ENCODE measurements at regions not wholly inside any gene's neighbourhood (a gene's known extent, or its start where the extent isn't known, plus 50 kb on each side); places are given as distances from the start of the nearest gene placed in this dataset.

DNA sequence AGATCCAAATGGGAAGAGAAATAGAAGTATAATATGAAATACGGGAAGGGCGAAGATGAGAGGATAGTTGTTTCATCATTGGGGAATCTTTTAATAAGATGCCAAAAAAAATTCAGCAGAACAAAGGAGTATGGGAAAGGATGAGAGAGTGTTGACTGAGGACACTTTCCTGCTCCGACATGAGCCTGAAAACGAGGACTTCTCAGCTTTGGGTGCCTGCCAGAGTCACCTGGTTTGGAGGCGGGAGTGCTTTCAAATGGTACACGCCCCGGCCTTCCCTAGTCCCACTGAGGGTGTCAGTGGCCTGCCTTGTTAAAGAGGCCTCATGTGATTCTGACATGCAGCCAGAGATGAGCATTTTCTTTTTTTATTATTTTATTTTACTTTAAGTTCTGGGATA, 250.9 kb downstream of the ANKRD60 start:
- CTCF ChIA-PET = no interaction called here
- POLR2A ChIA-PET = no interaction called here

More for the DNA sequence above, 250.9 kb downstream of the ANKRD60 start:
- Histone ChIP-seq H3K4me1 (ENCODE audit: control insufficient read depth, extremely low read depth, insufficient read depth, low read length) (no peaks in the 10 kb centered on the region), H4K20me1 (replicated peaks; ENCODE audit: control insufficient read depth, extremely low read depth, insufficient read depth, low read length) (no peaks in the 10 kb centered on the region), H3K4me2 (ENCODE audit: insufficient read depth, low read length) (no peak overlapping the region), H3K9me3 (replicated peaks; ENCODE audit: control insufficient read depth, insufficient read depth, low read length) (no peaks in the 10 kb centered on the region), H3K9me1 (replicated peaks; ENCODE audit: control insufficient read depth, extremely low read depth, insufficient read depth, low read length) (no peaks in the 10 kb centered on the region), H3K36me3 (ENCODE audit: control insufficient read depth in 2 of 2, extremely low read depth in 1 of 2, insufficient read depth in 2 of 2, low read length in 2 of 2) (no peaks in the 10 kb centered on the region), H3K79me2 (ENCODE audit: control insufficient read depth, insufficient read depth, low read length) (no peaks in the 10 kb centered on the region), H2AFZ (ENCODE audit: low read depth, low read length) (no peak overlapping the region), H3K27me3 (ENCODE audit: control insufficient read depth in 2 of 2, insufficient read depth in 2 of 2, low read length in 2 of 2) (peaks cover 0 to 3% of the 10 kb centered on the region in 2 experiments), H3K9ac (replicated peaks; ENCODE audit: extremely low read depth, insufficient read depth, low read length) (no peak overlapping the region), H3K27ac (ENCODE audit: insufficient read depth, low read depth, low read length) (no peak overlapping the region), H3K4me3 (replicated peaks in 1 of 3; ENCODE audit: insufficient read depth in 1 of 3, low read depth in 1 of 3, low read length in 3 of 3) (no peak overlapping the region)
- TF ChIP-seq EZH2 (IDR thresholded peaks at IDR 0.05; ENCODE audit: borderline replicate concordance, low read depth, low read length, severe bottlenecking) = no peak
- no peak for TF ChIP-seq MYC (IDR thresholded peaks at IDR 0.05; ENCODE audit: low read depth, low read length)
- no peak for TF ChIP-seq GATA2 (IDR thresholded peaks at IDR 0.05; ENCODE audit: insufficient read depth, insufficient read length, low read depth, low read length)
- no peak for TF ChIP-seq FOS (IDR thresholded peaks at IDR 0.05; ENCODE audit: borderline replicate concordance, insufficient read depth, low read length)
- TF ChIP-seq, protein P1, sequence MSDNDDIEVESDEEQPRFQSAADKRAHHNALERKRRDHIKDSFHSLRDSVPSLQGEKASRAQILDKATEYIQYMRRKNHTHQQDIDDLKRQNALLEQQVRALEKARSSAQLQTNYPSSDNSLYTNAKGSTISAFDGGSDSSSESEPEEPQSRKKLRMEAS (IDR thresholded peaks at IDR 0.05; ENCODE audit: insufficient read depth, insufficient read length) = no peak
- TF ChIP-seq, protein P2, sequence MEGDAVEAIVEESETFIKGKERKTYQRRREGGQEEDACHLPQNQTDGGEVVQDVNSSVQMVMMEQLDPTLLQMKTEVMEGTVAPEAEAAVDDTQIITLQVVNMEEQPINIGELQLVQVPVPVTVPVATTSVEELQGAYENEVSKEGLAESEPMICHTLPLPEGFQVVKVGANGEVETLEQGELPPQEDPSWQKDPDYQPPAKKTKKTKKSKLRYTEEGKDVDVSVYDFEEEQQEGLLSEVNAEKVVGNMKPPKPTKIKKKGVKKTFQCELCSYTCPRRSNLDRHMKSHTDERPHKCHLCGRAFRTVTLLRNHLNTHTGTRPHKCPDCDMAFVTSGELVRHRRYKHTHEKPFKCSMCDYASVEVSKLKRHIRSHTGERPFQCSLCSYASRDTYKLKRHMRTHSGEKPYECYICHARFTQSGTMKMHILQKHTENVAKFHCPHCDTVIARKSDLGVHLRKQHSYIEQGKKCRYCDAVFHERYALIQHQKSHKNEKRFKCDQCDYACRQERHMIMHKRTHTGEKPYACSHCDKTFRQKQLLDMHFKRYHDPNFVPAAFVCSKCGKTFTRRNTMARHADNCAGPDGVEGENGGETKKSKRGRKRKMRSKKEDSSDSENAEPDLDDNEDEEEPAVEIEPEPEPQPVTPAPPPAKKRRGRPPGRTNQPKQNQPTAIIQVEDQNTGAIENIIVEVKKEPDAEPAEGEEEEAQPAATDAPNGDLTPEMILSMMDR (IDR thresholded peaks at IDR 0.05; ENCODE audit: extremely low read depth in 1 of 2, insufficient read depth in 1 of 2, low read depth in 1 of 2, low read length in 2 of 2) = no peak
- TF ChIP-seq POLR2AphosphoS5 (IDR thresholded peaks at IDR 0.05; ENCODE audit: insufficient read depth, low read depth, low read length) = no peak
- TF ChIP-seq POLR2A (IDR thresholded peaks at IDR 0.05; ENCODE audit: low read depth, low read length) = no peak
- TF ChIP-seq JUN (IDR thresholded peaks at IDR 0.05; ENCODE audit: borderline replicate concordance, insufficient read depth, insufficient read length, low read depth) = no peak
- dilution Hi-C loops (cut with MboI; ENCODE audit: extremely low pct_ligation_motif_present, low sequenced_read_pairs) (no loop called here), intact Hi-C loops (cut with micrococcal nuclease) (no loop called here)
- DNase-seq (ENCODE audit: low read depth, low spot score) (no peak), FAIRE-seq (no peak)
- BruUV-seq (replicated peaks) = no TSS peak
